ENCODE measurements at regions not wholly inside any gene's neighbourhood (a gene's known extent, or its start where the extent isn't known, plus 50 kb on each side); places are given as distances from the start of the nearest gene placed in this dataset.

DNA sequence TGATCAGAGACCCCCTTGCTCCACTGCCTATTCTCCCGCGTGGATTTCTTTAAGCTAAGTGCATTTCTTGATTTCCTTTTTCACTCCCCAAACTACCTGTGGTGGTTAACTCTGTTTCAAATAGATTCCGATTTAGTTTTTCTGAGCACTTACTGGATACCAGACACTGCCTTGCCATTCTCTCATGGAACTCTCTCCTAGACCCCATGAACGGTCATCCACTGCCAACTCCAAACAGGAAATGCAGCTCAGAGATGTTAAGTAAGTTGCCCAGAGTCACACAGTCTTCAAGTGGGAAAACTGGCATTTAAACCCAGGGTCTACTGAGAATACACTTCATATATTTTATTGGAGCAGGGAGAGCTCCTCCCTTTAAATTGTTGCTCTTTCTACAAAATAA, 199.4 kb downstream of the MAF start:
- H3K4me3 ChIP-seq (ENCODE audit: low read depth, low read length), result no peak overlapping the region
- no peak for DNase-seq (ENCODE audit: low read depth)
- TF ChIP-seq, protein P1, sequence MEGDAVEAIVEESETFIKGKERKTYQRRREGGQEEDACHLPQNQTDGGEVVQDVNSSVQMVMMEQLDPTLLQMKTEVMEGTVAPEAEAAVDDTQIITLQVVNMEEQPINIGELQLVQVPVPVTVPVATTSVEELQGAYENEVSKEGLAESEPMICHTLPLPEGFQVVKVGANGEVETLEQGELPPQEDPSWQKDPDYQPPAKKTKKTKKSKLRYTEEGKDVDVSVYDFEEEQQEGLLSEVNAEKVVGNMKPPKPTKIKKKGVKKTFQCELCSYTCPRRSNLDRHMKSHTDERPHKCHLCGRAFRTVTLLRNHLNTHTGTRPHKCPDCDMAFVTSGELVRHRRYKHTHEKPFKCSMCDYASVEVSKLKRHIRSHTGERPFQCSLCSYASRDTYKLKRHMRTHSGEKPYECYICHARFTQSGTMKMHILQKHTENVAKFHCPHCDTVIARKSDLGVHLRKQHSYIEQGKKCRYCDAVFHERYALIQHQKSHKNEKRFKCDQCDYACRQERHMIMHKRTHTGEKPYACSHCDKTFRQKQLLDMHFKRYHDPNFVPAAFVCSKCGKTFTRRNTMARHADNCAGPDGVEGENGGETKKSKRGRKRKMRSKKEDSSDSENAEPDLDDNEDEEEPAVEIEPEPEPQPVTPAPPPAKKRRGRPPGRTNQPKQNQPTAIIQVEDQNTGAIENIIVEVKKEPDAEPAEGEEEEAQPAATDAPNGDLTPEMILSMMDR (IDR thresholded peaks at IDR 0.05; ENCODE audit: low read depth, low read length, missing control alignments), result no peak

DNA sequence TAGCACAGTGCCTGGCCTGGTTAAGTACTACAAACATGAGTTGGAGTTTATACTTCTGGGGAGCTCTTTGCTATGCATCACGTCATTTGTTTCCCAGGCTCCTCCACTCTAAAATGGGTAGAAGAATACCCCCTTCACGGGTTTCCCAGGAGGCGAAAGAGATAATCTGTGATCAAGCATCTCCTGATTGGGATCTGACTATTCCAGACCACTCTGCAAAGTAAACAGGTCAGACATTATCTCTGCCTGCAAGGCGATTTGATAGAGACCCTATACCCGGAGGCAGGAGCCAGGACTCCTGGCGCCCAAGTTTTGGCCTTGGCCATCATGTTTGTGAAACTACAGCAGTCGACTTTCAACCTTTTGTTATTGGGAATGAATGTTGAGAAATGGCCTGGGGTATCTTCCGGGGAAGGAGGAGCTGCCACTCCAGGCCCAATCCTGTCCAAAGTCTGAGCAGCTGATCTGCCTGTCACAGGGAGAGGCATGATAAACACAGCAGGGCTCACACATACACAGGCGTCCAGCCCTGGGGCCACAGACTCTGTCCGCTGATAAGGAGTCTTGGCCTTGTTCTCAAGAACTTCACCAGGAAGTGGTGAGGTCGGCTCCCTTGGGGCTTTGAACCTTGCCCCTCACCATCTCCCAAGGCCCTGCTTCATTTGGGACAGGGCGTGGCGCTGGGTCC, 199.9 kb downstream of the MAF start:
- no peak for DNase-seq (ENCODE audit: low read depth)
- TF ChIP-seq, protein P1 (IDR thresholded peaks at IDR 0.05; ENCODE audit: low read depth, low read length, missing control alignments), result no peak
- H3K4me3 ChIP-seq (ENCODE audit: low read depth, low read length), result no peak overlapping the region

DNA sequence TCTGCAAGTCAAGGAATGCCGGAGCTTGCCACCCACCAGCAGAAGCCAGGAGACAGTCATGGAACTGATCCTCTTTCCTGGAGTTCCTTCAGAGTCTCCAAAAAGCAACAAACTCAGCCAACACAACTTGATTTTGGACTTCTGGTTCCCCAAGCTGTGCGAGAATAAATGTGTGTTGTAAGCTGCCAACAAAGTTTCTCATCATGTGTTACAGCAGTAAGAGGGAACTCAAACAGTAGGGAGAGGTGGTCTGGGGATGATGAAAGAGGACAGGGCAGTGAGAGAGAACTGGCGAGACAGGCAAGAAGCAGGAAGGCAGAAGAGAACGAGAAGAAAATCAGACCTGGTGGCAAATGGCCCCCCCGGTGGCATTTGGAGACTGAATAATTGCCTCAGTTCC, 204.9 kb downstream of the MAF start:
- TF ChIP-seq, protein P1 (IDR thresholded peaks at IDR 0.05; ENCODE audit: low read depth, low read length, missing control alignments), result no peak

DNA sequence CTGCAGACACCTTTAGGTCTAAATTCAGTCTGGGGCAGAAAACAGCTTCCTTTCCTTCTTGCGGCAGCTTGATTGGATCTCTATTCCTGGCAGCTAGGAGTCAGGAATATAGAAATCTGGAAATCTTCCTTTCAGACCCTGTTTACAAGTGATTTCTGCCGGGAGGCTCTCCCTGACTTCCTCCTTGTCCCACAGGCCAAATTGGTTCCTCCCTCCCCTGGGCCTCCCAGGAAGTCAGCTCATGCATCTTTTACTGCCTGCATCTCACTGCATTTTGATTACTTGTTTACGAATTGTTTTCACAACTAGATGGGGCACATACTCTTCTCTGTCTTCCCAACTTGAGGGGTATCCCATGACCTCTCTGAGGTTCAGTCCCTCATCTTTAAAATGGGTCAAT, 206.3 kb downstream of the MAF start:
- no peak for DNase-seq (ENCODE audit: low read depth)
- TF ChIP-seq, protein P1 (IDR thresholded peaks at IDR 0.05; ENCODE audit: low read depth, low read length, missing control alignments), result no peak
- no peak overlapping the region for H3K4me3 ChIP-seq (ENCODE audit: low read depth, low read length)

More for the DNA sequence above, 204.9 kb downstream of the MAF start:
- DNase-seq (ENCODE audit: low read depth), result no peak
- no peak overlapping the region for H3K4me3 ChIP-seq (ENCODE audit: low read depth, low read length)

DNA sequence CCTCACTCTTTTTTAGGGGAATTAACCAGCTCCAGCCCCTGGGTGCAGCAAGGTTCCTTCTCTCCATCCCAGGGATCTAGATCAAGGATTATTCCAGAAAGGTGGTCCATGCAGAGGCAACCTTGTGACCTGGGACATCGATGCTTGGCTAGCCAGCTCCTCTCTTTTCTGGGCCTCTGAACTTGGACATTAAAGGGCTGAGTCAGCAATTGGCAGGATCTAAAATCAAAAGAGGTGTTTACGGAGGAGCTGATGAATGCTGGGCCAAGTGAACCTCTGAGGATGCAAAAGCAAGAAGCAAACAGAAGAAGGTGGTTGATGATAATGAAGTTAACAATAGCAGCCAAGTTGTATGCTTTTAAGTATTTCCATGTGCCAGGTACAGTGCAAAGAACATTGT, 207.0 kb downstream of the MAF start:
- H3K4me3 ChIP-seq (ENCODE audit: low read depth, low read length), result no peak overlapping the region
- TF ChIP-seq, protein P1 (IDR thresholded peaks at IDR 0.05; ENCODE audit: low read depth, low read length, missing control alignments), result no peak
- no peak for DNase-seq (ENCODE audit: low read depth)

DNA sequence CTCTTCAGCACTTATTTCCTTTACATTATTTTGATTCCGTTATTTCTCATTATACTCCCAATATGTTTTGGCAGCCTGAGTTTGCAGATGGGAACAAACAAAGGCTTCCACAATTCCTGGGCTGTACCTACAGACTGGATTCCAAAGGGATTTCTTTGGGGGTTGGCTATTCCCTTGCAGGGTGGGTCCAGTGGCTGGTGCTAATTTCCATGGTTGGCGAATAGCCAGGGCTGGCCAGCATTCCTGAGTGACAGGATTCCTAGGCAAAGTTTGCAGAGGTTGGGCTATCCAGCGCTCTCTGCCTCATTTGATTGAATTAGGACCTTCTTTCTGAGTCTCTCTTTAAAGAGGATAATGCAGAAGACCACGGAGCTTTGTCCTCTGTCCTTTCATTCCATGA, 207.4 kb downstream of the MAF start:
- DNase-seq (ENCODE audit: low read depth), result no peak
- TF ChIP-seq, protein P1 (IDR thresholded peaks at IDR 0.05; ENCODE audit: low read depth, low read length, missing control alignments), result no peak

DNA sequence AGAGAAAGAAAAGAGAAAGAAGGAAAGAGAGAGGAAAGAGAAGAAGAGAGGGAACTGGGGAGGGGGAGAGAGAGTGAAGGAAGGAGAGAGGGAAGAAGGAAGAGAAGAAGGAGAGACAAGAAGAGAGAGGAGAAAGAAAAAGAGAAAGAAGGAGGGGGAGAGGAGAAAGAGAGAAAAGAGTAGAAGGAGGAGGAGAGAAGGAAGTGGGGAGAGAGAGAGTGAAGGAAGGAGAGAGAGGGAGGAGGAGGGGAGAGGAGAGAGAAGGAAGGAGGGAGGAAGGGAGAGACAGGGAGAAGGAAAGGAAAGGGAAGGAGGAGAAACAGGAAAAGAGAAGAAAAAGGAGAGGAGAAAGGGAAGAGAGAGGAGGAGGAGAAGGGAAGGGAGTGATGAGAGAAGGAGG, 208.5 kb downstream of the MAF start:
- TF ChIP-seq, protein P1 (IDR thresholded peaks at IDR 0.05; ENCODE audit: low read depth, low read length, missing control alignments), result no peak
- no peak for DNase-seq (ENCODE audit: low read depth)
- H3K4me3 ChIP-seq (ENCODE audit: low read depth, low read length), result no peak overlapping the region

More for the DNA sequence above, 207.4 kb downstream of the MAF start:
- H3K4me3 ChIP-seq (ENCODE audit: low read depth, low read length), result no peak overlapping the region

All from GM12864 (cell line).